Endothelial cell of umbilical vein (primary cell): ENCODE measurements at regions not wholly inside any gene's neighbourhood (a gene's known extent, or its start where the extent isn't known, plus 50 kb on each side); places are given as distances from the start of the nearest gene placed in this dataset.

Source experiments
- BruUV-seq: library from RNA; stranded (reverse); fragments of 400-500 nt; replicated peaks from 2 replicates; lab custom pipeline; 2021; lab: Mats Ljungman, UMichigan
- CTCF ChIA-PET: fragments of 300-600, 350-600 bp; sonication (Branson Sonifier 250); formaldehyde crosslinking; loops from one replicate; lab custom pipeline; 2021; ENCODE audit warnings: antibody characterized with exemption, inconsistent platforms; lab: Charles Lee
- POLR2A ChIA-PET: fragments of 300-600, 350-600 bp; sonication (Branson Sonifier 250); formaldehyde crosslinking; loops from one replicate; lab custom pipeline; 2021; ENCODE audit warnings: antibody characterized with exemption, inconsistent platforms; lab: Charles Lee
- DNase-seq: peaks from one replicate; pipeline ENCODE4 v3.0.0-alpha.2; 2011; ENCODE audit warnings: low read depth, low spot score
- FAIRE-seq: peaks from 2 replicates; lab custom pipeline; 2011; peaks lifted over from hg19 to GRCh38; lab: Jason Lieb, UNC
- H2AFZ ChIP-seq: 2 replicates; pipeline ENCODE4 v1.6.0; 2012; ENCODE audit warnings: low read depth, low read length, control low read depth, inconsistent platforms
- H3K27ac ChIP-seq: 2 replicates; pipeline ENCODE4 v1.5.1; 2011; ENCODE audit warnings: low read depth, mild to moderate bottlenecking, control low read depth, low read length, moderate library complexity; ENCODE audit not compliant: insufficient read depth
- H3K27me3 ChIP-seq, 2 experiments: 2 replicates each; pipeline versions ENCODE4 v1.6.0 to v1.6.1; 2011; ENCODE audit warnings: low read length in 2 of 2, mixed read lengths in 1 of 2; ENCODE audit not compliant: control insufficient read depth in 2 of 2, insufficient read depth in 2 of 2
- H3K36me3 ChIP-seq, 2 experiments: 2 replicates in 1 of 2; 3 replicates in 1 of 2; pipeline ENCODE4 v1.5.1; 2011; ENCODE audit warnings: low read length in 2 of 2, mild to moderate bottlenecking in 1 of 2, moderate library complexity in 1 of 2; ENCODE audit not compliant: control insufficient read depth in 2 of 2, insufficient read depth in 2 of 2; ENCODE audit errors: extremely low read depth in 1 of 2
- H3K4me1 ChIP-seq: 3 replicates; pipeline ENCODE4 v1.5.1; 2011; ENCODE audit warnings: mild to moderate bottlenecking, low read length; ENCODE audit not compliant: control insufficient read depth, insufficient read depth; ENCODE audit errors: extremely low read depth
- H3K4me2 ChIP-seq: 2 replicates; pipeline ENCODE4 v1.6.1; 2011; ENCODE audit warnings: low read length, control low read depth, mixed read lengths; ENCODE audit not compliant: insufficient read depth
- H3K4me3 ChIP-seq, 3 experiments: fragments of 200-600 bp in 1 of 3; sonication (generic), shearing (Covaris generic) in 1 of 3; replicated peaks in 1 of 3; 2 replicates each; pipeline ENCODE4 v1.5.1; 2011 to 2016; ENCODE audit warnings: control low read depth in 3 of 3, low read length in 3 of 3, mild to moderate bottlenecking in 2 of 3, inconsistent platforms in 1 of 3, low read depth in 1 of 3, moderate library complexity in 1 of 3; ENCODE audit not compliant: insufficient read depth in 1 of 3
- H3K79me2 ChIP-seq: 2 replicates; pipeline ENCODE4 v1.6.0; 2012; ENCODE audit warnings: low read length, inconsistent platforms; ENCODE audit not compliant: control insufficient read depth, insufficient read depth
- H3K9ac ChIP-seq: replicated peaks from 2 replicates; pipeline ENCODE3; 2011; ENCODE audit warnings: low read length, control low read depth; ENCODE audit not compliant: insufficient read depth; ENCODE audit errors: extremely low read depth
- H3K9me1 ChIP-seq: replicated peaks from 3 replicates; pipeline ENCODE4 v1.6.0; 2011; ENCODE audit warnings: mild to moderate bottlenecking, low read length; ENCODE audit not compliant: control insufficient read depth, insufficient read depth; ENCODE audit errors: extremely low read depth
- H3K9me3 ChIP-seq: replicated peaks from 2 replicates; pipeline ENCODE4 v1.5.1; 2012; ENCODE audit warnings: low read length, inconsistent platforms; ENCODE audit not compliant: control insufficient read depth, insufficient read depth
- H4K20me1 ChIP-seq: replicated peaks from 2 replicates; pipeline ENCODE3; 2011; ENCODE audit warnings: mild to moderate bottlenecking, low read length; ENCODE audit not compliant: control insufficient read depth, insufficient read depth; ENCODE audit errors: extremely low read depth
- EZH2 ChIP-seq: IDR thresholded peaks from 2 replicates; pipeline ENCODE4 v1.6.1; 2012; ENCODE audit warnings: borderline replicate concordance, low read depth, mild to moderate bottlenecking, moderate library complexity, low read length, inconsistent platforms; ENCODE audit not compliant: severe bottlenecking
- FOS ChIP-seq: IDR thresholded peaks from 2 replicates; pipeline ENCODE4 v1.6.1; 2011; ENCODE audit warnings: mild to moderate bottlenecking, low read length, moderate library complexity, borderline replicate concordance; ENCODE audit not compliant: insufficient read depth
- MAX ChIP-seq: IDR thresholded peaks from 2 replicates; pipeline ENCODE4 v1.6.1; 2011; ENCODE audit not compliant: insufficient read depth, insufficient read length
- MYC ChIP-seq: IDR thresholded peaks from one replicate; pipeline ENCODE4 v1.6.1; 2011; ENCODE audit warnings: mild to moderate bottlenecking, low read depth, low read length
- POLR2A ChIP-seq: IDR thresholded peaks from 2 replicates; pipeline ENCODE4 v1.6.1; 2012; ENCODE audit warnings: low read depth, mild to moderate bottlenecking, control low read depth, low read length
- POLR2AphosphoS5 ChIP-seq: IDR thresholded peaks from 2 replicates; pipeline ENCODE4 v1.6.1; 2012; ENCODE audit warnings: low read depth, mild to moderate bottlenecking, control low read depth, low read length, moderate library complexity; ENCODE audit not compliant: insufficient read depth
- dilution Hi-C: fragments of 300-500 bp; cut with MboI; formaldehyde crosslinking; loops from one replicate; pipeline ENCODE4 v1.15.0; 2019; ENCODE audit warnings: low sequenced_read_pairs; ENCODE audit not compliant: extremely low pct_ligation_motif_present
- intact Hi-C: fragments of 100-400 bp; cut with micrococcal nuclease; formaldehyde crosslinking; loops from one replicate; pipeline ENCODE4 v1.10.0; 2022
- TF ChIP-seq, protein P1 (sequence below), 2 donors: IDR thresholded peaks; 1 replicate in 1 of 2; 2 replicates in 1 of 2; pipeline ENCODE4 v1.5.1; 2011; ENCODE audit warnings: low read length in 2 of 2, mild to moderate bottlenecking in 2 of 2, moderate library complexity in 2 of 2, control low read depth in 1 of 2, inconsistent platforms in 1 of 2, low read depth in 1 of 2; ENCODE audit not compliant: insufficient read depth in 1 of 2; ENCODE audit errors: extremely low read depth in 1 of 2

DNA sequence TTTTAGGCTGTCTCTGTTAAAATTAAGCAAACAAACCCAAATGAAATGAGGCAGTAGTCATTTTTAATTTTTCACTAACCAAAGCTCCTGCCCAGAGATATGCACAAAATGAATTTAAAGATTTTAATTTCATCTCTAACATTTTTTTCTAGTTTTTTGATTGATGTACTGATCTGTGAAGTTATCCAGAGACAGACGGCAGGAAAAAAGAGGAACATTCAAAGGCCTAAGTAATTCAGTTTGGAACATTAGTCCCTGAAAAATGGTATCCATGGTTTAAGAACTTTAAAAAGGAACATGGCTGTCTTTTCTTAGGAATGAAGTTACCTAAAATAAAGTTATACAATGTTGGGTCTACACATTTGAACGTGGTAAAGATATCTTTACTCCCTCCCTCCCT, 498.8 kb upstream of the LMO3 start:
- dilution Hi-C loops (no loop called here), intact Hi-C loops (no loop called here)
- Histone ChIP-seq H3K27ac (no peak overlapping the region), H3K4me3 (no peak overlapping the region), H3K9ac (no peak overlapping the region), H3K9me1 (no peaks in the 10 kb centered on the region), H3K4me1 (no peaks in the 10 kb centered on the region), H3K27me3 (no peaks in the 10 kb centered on the region), H3K79me2 (no peaks in the 10 kb centered on the region), H2AFZ (no peak overlapping the region), H3K4me2 (no peak overlapping the region), H3K36me3 (no peaks in the 10 kb centered on the region), H3K9me3 (peaks cover 2% of the 10 kb centered on the region), H4K20me1 (no peaks in the 10 kb centered on the region)
- no peak for DNase-seq
- no TSS peak for BruUV-seq
- TF ChIP-seq EZH2 (no peak), MYC (no peak), POLR2AphosphoS5 (no peak), MAX (no peak), FOS (no peak), POLR2A (no peak)
- TF ChIP-seq, protein P1, sequence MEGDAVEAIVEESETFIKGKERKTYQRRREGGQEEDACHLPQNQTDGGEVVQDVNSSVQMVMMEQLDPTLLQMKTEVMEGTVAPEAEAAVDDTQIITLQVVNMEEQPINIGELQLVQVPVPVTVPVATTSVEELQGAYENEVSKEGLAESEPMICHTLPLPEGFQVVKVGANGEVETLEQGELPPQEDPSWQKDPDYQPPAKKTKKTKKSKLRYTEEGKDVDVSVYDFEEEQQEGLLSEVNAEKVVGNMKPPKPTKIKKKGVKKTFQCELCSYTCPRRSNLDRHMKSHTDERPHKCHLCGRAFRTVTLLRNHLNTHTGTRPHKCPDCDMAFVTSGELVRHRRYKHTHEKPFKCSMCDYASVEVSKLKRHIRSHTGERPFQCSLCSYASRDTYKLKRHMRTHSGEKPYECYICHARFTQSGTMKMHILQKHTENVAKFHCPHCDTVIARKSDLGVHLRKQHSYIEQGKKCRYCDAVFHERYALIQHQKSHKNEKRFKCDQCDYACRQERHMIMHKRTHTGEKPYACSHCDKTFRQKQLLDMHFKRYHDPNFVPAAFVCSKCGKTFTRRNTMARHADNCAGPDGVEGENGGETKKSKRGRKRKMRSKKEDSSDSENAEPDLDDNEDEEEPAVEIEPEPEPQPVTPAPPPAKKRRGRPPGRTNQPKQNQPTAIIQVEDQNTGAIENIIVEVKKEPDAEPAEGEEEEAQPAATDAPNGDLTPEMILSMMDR (IDR thresholded peaks at IDR 0.05; ENCODE audit: extremely low read depth in 1 of 2, insufficient read depth in 1 of 2, low read depth in 1 of 2, low read length in 2 of 2), result no peak
- POLR2A ChIA-PET, result no interaction called here
- CTCF ChIA-PET, result no interaction called here
- FAIRE-seq, result no peak
